Stimulated activated CD8-positive, alpha-beta memory T cell treated with anti-CD3 and anti-CD28 coated beads, Interleukin-4, amount 100 ng/mL, for 4 hours (primary cell): ENCODE measurements at regions not wholly inside any gene's neighbourhood (a gene's known extent, or its start where the extent isn't known, plus 50 kb on each side); places are given as distances from the start of the nearest gene placed in this dataset.
"Not testable (repeated sequence)": the region's sequence is repeated elsewhere in the genome, so short reads cannot be mapped to it uniquely, and the experiment has no call there.

Experiments
- DNase-seq, 2 donors: peaks; one replicate each; pipeline ENCODE4 v3.0.0-alpha.2; 2020; ENCODE audit warnings: low read depth in 2 of 2, low spot score in 1 of 2

GRCh38 chr6:11486959-11487358 lies 50.6 kb upstream of the TMEM170B start:
- DNase-seq = no peak

DNA sequence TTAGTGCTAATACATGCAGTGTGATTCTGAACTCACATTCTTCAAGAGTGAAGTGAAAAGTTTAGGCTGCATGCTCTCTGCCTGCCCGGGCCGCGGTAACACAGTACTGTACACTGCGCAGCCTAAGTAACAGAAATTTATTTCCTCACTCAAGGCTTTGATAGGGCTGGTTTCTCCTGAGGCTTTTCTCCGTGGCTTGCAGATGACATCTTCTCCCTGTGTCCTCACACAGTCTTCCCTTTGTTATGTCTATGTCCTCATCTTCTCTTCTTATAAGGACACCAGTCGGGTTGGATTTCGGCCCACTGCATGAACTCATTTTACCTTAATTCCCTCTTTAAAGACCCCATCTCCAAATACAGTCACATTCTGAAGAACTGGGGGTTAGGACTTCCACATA lies 51.1 kb upstream of the TMEM170B start:
- DNase-seq = no peak

- no peak for DNase-seq
These were observed 51.5 kb upstream of the TMEM170B start for GRCh38 chr6:11486051-11486450.

GRCh38 chr6:11485271-11485670 lies 52.3 kb upstream of the TMEM170B start:
- no peak for DNase-seq

- no peak for DNase-seq
These were observed 53.1 kb upstream of the TMEM170B start for GRCh38 chr6:11484441-11484840.

GRCh38 chr6:11482616-11483015 lies 54.9 kb upstream of the TMEM170B start:
- no peak for DNase-seq

DNA sequence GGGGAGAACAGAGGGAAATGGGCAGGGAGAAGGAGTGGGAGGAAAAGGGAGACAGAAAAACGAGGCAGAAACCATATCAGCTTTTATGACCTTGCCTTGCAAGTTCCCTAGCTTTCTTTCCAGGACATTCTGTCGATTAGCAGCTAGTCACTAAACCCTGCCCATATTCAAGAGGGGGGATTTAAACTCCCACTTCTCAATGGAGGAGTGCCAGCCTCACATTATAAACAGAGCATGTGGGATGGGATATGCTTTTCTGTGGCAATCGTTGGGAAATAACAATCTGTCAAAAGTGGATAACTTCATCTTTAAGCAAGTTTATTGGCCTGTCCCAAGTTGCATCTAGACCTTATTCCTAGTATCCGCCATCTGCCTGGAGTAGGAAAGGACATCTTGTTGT lies 57.0 kb upstream of the TMEM170B start:
- DNase-seq = no peak

DNA sequence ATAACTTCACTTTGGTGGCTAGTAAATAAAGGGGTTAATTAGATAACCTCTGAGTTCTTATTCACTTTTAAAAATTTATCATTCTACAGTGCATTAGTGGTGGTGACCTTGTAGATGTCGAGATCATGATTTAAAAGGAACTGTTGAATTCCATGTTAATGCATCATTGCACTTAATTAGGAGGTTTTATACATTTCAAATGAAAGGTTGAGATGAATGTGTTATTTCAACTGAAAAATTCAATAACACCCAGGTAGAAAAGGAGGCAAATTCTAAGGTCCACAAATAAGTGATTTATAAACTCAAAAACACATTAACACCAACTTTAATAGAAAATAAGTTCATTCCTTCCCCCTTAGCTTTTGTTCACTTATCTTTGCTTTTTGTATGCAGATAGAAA lies 58.3 kb upstream of the TMEM170B start:
- no peak for DNase-seq

GRCh38 chr6:11478586-11478985 lies 59.0 kb upstream of the TMEM170B start:
- no peak for DNase-seq

GRCh38 chr6:11475016-11475415 lies 62.5 kb upstream of the TMEM170B start:
- no peak for DNase-seq

DNA sequence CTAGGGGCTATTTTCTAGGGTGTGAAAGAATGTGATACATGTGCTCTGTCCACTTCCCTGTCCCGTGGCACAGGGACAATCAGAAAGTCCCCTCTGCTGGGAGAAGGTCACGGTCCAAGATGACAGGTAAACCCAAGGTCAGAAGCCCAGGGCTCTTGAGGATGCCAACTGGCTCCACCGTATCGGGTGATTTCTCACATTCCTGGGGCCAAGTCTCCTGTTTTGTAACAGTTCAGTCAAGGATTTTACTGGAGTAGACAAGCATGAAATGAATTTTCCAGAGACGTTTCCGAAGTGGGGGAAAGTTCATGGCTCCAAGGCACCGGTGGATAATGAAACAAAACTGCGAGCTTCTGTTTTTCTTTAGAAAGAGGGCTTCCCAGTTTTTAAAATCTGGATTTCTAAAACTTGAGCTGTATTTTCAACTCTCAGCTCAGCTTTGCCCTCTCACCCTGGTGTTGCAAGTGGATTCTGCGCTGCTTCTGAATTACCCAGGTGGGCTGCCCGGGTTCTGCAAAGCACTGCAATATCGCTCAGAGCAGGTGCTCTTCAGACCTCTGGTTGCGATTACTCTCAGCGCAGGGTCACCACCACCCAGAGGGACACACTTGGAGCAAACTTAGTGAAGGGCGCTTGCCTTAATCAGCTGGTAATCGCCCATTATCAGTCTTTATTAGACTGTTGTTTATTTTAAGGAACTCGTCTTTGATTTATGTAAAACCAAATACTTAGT lies 64.4 kb upstream of the TMEM170B start:
- DNase-seq = no peak

- DNase-seq = no peak
These were observed 66.3 kb upstream of the TMEM170B start for GRCh38 chr6:11471261-11471660.

- no peak for DNase-seq
These were observed 67.9 kb upstream of the TMEM170B start for GRCh38 chr6:11469684-11470083.

DNA sequence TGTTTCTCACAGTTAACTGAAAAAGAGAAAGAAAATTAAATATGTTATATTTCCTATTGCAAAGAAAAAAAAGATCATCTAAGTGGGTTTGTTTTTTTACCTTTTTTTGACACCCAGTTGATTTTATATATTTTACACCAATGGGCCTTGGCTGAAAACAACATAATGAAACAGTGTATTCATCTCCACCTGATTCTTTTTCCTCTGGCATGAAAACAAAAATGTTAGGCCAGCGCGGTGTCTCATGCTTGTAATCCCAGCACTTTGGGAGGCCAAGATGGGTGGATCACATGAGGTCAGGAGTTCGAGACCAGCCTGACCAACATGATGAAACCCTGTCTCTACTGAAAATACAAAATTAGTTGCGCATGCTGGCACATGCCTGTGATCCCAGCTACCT lies 69.3 kb upstream of the TMEM170B start:
- not testable (repeated sequence) for DNase-seq

DNA sequence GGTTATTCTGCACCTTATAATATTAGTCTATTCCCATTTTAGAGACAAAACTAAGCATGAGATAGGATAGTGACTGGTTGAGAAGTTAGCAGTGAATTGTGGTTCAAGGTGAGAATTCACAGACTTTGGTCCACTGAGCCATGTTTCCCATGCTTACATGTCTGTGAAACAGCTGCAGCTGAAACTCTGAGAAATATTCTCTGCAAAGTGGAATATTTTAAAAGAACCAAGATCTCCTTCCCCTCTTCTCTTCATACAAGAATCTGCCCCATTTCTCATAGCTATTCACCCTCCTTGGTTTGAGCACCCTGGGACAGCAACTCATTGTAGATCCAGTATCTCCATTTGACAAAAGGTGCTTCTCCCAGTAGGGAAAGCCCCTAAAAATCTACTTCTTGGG lies 70.2 kb upstream of the TMEM170B start:
- no peak for DNase-seq

GRCh38 chr6:11463398-11463780 lies 74.2 kb upstream of the TMEM170B start:
- DNase-seq = no peak

DNA sequence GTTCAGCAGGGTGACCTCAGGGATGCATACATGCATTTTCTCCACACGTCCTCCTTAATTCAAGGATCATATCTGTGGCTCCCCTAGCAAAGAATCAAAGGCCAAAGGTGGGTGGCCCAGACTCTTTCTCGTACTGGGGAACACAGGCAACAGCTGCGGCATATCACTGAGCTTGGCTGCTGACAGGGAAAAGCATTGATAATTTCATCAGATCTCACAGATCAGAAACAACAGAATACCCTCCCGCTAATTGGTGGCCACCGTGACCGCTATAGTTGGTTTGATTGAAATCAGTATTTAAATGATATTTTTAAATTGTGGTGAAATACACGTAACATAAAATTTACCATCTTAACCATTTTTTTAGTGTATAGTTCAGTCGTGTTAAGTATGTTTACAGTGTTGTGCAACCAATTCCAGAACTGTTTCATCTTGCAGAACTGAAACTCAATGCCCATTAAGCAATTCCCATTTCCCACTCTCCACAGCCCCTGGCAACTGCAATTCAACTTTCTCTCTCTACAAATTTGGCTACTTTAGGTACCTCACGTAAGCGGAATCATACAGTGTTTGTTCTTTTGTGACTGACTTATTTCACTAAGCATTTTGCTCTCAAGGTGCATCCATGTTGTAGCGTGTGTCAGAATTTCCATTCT lies 74.7 kb upstream of the TMEM170B start:
- DNase-seq = no peak

DNA sequence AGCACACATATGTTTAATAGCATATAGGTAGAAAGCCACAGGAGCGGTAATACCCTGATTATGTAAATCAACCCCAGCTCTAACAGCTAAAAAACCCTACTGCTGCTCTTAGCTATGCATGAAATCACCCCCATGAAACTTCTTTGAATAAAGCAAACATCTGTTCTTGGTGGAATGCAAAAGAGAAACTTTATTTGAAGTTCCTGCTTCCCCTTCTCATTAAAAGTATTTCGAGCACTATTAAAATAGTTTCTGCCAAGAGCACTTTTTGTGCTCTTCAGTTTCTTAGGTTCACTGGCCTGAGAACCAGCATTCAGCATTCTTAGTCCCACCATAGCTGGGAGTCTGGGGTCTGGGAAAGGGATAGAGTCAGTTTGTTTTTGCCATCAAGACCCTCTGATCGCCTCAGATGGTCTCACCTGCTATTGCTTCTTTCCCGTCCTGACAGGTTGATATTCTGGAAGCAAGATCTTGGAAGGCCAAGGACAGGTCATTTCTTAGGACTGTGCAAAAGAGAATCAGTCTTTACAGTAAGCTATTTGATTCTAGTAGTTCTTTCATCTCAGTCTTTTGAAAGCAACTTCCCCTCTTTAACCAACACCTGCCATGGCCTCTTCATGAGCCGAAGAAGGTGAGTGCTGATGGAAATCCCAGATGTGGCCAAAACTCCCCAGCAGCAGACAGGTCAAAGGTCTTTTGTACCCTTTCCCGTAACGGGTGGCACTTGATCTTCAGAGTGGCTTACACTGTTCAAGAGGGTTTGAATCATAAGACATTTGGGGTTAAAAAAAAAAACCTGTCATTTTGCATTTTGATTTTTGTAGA lies 76.5 kb upstream of the TMEM170B start:
- no peak for DNase-seq

DNA sequence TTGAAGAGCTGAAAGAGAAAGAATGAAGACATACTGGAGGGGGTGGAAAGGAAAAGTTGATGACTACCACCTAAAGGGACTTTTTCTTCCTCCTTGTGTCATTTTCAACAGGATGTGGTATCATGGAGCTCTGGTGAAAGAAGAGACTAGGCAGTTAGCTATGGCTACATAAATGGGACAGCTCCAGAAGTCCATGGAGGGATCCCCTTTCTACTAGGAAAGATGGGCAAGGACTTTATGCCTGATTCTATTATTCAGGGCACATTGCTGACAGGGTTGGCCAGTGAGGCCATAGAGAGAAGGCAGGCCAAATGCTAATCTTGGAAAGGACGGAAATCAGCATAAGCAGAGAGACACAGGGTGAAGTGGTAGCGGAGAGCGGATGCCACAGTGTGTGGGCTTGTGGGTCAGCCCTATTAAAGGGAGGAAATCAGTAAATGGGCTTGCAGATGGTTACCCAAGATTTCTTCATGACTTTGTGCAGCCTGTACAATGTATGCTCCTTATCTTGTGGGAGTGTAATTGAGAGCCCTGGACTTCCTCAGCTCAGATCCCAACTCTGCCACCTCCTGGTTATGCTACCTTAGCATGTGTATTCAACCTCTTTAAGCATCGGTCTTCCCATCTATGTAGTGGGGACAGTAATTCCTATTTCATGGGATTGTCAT lies 77.4 kb upstream of the TMEM170B start:
- DNase-seq = no peak

DNA sequence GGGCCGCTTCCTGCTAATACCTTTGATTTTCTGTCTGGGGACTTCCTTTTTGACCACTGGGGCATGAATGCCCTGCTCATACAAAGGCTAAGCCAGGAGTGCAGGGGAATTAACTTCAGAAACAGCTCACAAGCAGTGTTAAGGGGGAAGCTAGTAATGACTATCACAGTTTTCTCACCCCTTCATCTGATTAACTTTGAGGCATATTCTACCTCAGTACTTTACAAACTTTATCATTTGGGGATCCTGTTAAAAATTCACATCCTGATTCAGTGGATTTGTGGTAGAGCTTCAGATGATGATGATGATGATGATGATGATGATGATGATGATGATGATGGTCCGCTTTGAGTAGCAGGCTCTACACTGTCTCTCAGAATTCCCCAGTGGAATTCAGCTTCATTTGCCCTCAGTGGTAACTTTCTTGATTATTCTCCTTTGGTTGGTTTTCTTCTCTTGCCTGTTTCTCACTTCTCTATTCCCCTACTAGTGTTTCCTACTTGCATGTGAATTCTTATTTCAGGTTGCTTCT lies 78.4 kb upstream of the TMEM170B start:
- DNase-seq = no peak

DNA sequence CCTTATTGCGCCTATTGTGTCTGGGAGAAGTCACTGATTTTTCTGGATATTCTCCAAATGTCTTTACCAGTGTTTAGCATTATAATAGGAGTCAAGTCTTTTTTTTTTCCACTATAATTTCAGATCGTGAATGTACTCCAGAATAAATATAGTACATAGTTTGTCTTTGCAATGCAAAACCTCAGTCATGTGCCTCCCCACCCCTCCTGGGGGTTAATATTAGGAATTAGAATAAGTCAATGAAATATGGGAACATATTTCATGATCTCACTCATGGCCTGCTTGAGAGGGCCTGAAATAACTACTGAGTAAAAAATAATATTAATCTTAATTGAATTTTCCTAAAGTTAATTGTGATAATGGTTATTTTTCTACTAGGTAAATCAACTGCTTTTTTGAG lies 79.0 kb upstream of the TMEM170B start:
- no peak for DNase-seq
